ENCODE measurements at regions not wholly inside any gene's neighbourhood (a gene's known extent, or its start where the extent isn't known, plus 50 kb on each side); places are given as distances from the start of the nearest gene placed in this dataset.

GRCh38 chr20:53870426-53871315 lies 199.7 kb downstream of the BCAS1 start:
- TF ChIP-seq CTCF (IDR thresholded peaks at IDR 0.05; ENCODE audit: low read depth, low read length, poor library complexity, severe bottlenecking) (no peak), EZH2phosphoT487 (IDR thresholded peaks at IDR 0.05; ENCODE audit: borderline replicate concordance, low read length) (no peak)

Measured in DOHH2 (cell line).